K562 (cell line): ENCODE measurements at regions not wholly inside any gene's neighbourhood (a gene's known extent, or its start where the extent isn't known, plus 50 kb on each side); places are given as distances from the start of the nearest gene placed in this dataset.

Experiments used
- ATAC-seq: fragments of 200-7000 bp; cut with Tn5 transposase; 3 replicates; pipeline ENCODE4 v1.9.1; 2020; ENCODE audit warnings: moderate library complexity
- BruUV-seq: library from RNA; stranded (reverse); fragments of 400-500 nt; replicated peaks from 2 replicates; lab custom pipeline; 2021; lab: Mats Ljungman, UMichigan
- CTCF ChIA-PET: fragments of 300-600 bp; formaldehyde crosslinking; extraction: SDS; loops from one replicate; lab custom pipeline; 2021; ENCODE audit warnings: low intra/inter-chr PET ratio; lab: Yijun Ruan, JAX
- POLR2A ChIA-PET: fragments of 300-600, 350-650 bp; sonication (Branson Sonifier 250); formaldehyde crosslinking; extraction: SDS; loops from one replicate; lab custom pipeline; 2021; ENCODE audit warnings: antibody characterized with exemption, inconsistent platforms; lab: Yijun Ruan, JAX
- DNase-seq, 4 experiments: peaks; one replicate each; pipeline versions ENCODE4 v3.0.0 to v3.0.0-alpha.2; 2011 to 2018; ENCODE audit warnings: low spot score in 3 of 4, mixed read lengths in 3 of 4; ENCODE audit errors: extremely low read depth in 1 of 4
- FAIRE-seq: peaks from 2 replicates; lab custom pipeline; 2011; peaks lifted over from hg19 to GRCh38; lab: Jason Lieb, UNC
- H2AFZ ChIP-seq: 2 replicates; pipeline ENCODE4 v1.6.0; 2011; ENCODE audit warnings: low read depth, low read length, control low read depth, inconsistent platforms
- H3K27ac ChIP-seq: fragments of 200-600 bp; 3 replicates; pipeline ENCODE4 v1.8.0; 2011; ENCODE audit warnings: low read depth, mild to moderate bottlenecking, control low read depth, inconsistent platforms, low read length, moderate library complexity, mixed read lengths; ENCODE audit errors: extremely low read depth
- H3K27me3 ChIP-seq, 2 experiments: fragments of 300-600 bp in 1 of 2; 2 replicates in 1 of 2; 3 replicates in 1 of 2; pipeline versions ENCODE4 v1.6.0 to v1.8.0; 2011; ENCODE audit warnings: inconsistent platforms in 2 of 2, low read length in 2 of 2, mild to moderate bottlenecking in 1 of 2, mixed read lengths in 1 of 2, moderate library complexity in 1 of 2; ENCODE audit not compliant: control insufficient read depth in 2 of 2, insufficient read depth in 2 of 2
- H3K36me3 ChIP-seq: fragments of 300-600 bp; 3 replicates; pipeline ENCODE4 v1.8.0; 2011; ENCODE audit warnings: mild to moderate bottlenecking, low read length, inconsistent platforms; ENCODE audit not compliant: control insufficient read depth, insufficient read depth
- H3K4me1 ChIP-seq, 2 experiments: fragments of 200-600 bp in 1 of 2; replicated peaks in 1 of 2; 2 replicates in 1 of 2; 3 replicates in 1 of 2; pipeline versions ENCODE4 v1.5.1 to v1.8.0; 2011; ENCODE audit warnings: inconsistent platforms in 2 of 2, low read length in 2 of 2, mild to moderate bottlenecking in 1 of 2, mixed read lengths in 1 of 2, moderate library complexity in 1 of 2; ENCODE audit not compliant: control insufficient read depth in 2 of 2, insufficient read depth in 2 of 2
- H3K4me2 ChIP-seq: 2 replicates; pipeline ENCODE4 v1.6.1; 2011; ENCODE audit warnings: low read length, control low read depth, inconsistent platforms, mixed read lengths; ENCODE audit not compliant: insufficient read depth
- H3K4me3 ChIP-seq: fragments of 200-600 bp; sonication (generic), shearing (Covaris generic); 2 replicates; pipeline ENCODE4 v1.5.1; 2016; ENCODE audit warnings: control low read depth, inconsistent platforms
- H3K79me2 ChIP-seq: fragments of 200-600 bp; 3 replicates; pipeline ENCODE4 v1.8.0; 2011; ENCODE audit warnings: low read length, inconsistent platforms; ENCODE audit not compliant: control insufficient read depth, insufficient read depth
- H3K9ac ChIP-seq, 2 experiments: 2 replicates each; pipeline versions ENCODE4 v1.6.0 to v1.6.1; 2011; ENCODE audit warnings: low read depth in 2 of 2, low read length in 2 of 2, control low read depth in 1 of 2, inconsistent platforms in 1 of 2, mild to moderate bottlenecking in 1 of 2, mixed read lengths in 1 of 2; ENCODE audit not compliant: insufficient read depth in 1 of 2
- H3K9me1 ChIP-seq: one replicate; pipeline ENCODE4 v1.6.0; 2011; ENCODE audit warnings: inconsistent platforms, mild to moderate bottlenecking, low read length, moderate library complexity; ENCODE audit not compliant: control insufficient read depth, insufficient read depth
- H3K9me3 ChIP-seq: replicated peaks from 2 replicates; pipeline ENCODE4 v1.5.1; 2011; ENCODE audit warnings: low read depth, low read length, inconsistent platforms; ENCODE audit not compliant: control insufficient read depth, insufficient read depth
- H4K20me1 ChIP-seq: replicated peaks from 2 replicates; pipeline ENCODE4 v1.6.1; 2011; ENCODE audit warnings: low read length, inconsistent platforms, mixed read lengths; ENCODE audit not compliant: control insufficient read depth, insufficient read depth
- CCAR2 ChIP-seq: fragments of 200-400 bp; formaldehyde crosslinking; IDR thresholded peaks from 2 replicates; pipeline ENCODE4 v1.6.1; 2017; ENCODE audit warnings: mild to moderate bottlenecking, low read depth, low read length
- ETV5 ChIP-seq: sonication (generic); formaldehyde crosslinking; IDR thresholded peaks from 2 replicates; pipeline ENCODE4 v1.4.0; 2020; ENCODE audit warnings: low read depth, mild to moderate bottlenecking, missing genetic modification reagents
- HOXB6 ChIP-seq: fragments of 250-450 bp; sonication (Bioruptor Pico); IDR thresholded peaks from 2 replicates; pipeline ENCODE4 v1.5.1; 2022; ENCODE audit warnings: mild to moderate bottlenecking, borderline replicate concordance
- MCM5 ChIP-seq: fragments of 450-650 bp; IDR thresholded peaks from 2 replicates; pipeline ENCODE4 v1.6.1; 2016; ENCODE audit warnings: low read depth
- NELFE ChIP-seq: IDR thresholded peaks from 2 replicates; pipeline ENCODE4 v1.6.1; 2011; ENCODE audit warnings: mild to moderate bottlenecking; ENCODE audit not compliant: insufficient read depth, insufficient read length
- PCBP1 ChIP-seq: fragments of 200-400 bp; formaldehyde crosslinking; IDR thresholded peaks from 2 replicates; pipeline ENCODE4 v1.6.1; 2018; ENCODE audit warnings: mild to moderate bottlenecking, low read depth, low read length; ENCODE audit not compliant: poor library complexity, severe bottlenecking
- RCOR1 ChIP-seq, 2 experiments: IDR thresholded peaks; 2 replicates each; pipeline ENCODE4 v1.6.1; 2012; ENCODE audit warnings: low read depth in 2 of 2, low read length in 2 of 2, borderline replicate concordance in 1 of 2, improper control_type of control experiment in 1 of 2
- RUNX1 ChIP-seq: sonication (generic); IDR thresholded peaks from 2 replicates; pipeline ENCODE4 v1.6.1; 2016; ENCODE audit warnings: antibody characterized with exemption, low read depth
- SIN3B ChIP-seq: fragments of 450-650 bp; IDR thresholded peaks from 2 replicates; pipeline ENCODE4 v1.6.1; 2017; ENCODE audit warnings: low read depth, mild to moderate bottlenecking, moderate library complexity
- STAT5B ChIP-seq: fragments of 250-450 bp; sonication (Bioruptor Pico); IDR thresholded peaks from 2 replicates; pipeline ENCODE4 v1.8.0; 2021; ENCODE audit warnings: mild to moderate bottlenecking, inconsistent platforms
- TARDBP ChIP-seq: fragments of 450-650 bp; IDR thresholded peaks from 2 replicates; pipeline ENCODE4 v1.6.1; 2016
- WHSC1 ChIP-seq: IDR thresholded peaks from one replicate; pipeline ENCODE4 v1.6.1; 2012; ENCODE audit warnings: low read length, control low read depth, inconsistent platforms
- ZFPM2 ChIP-seq: fragments of 250-450 bp; sonication (Bioruptor Pico); IDR thresholded peaks from 2 replicates; pipeline ENCODE4 v1.5.1; 2022; ENCODE audit warnings: mild to moderate bottlenecking
- ZNF785 ChIP-seq: fragments of 250-450 bp; sonication (Bioruptor Pico); IDR thresholded peaks from 2 replicates; pipeline ENCODE4 v1.4.0; 2020; ENCODE audit warnings: mild to moderate bottlenecking
- WGBS: fragments of 100-300 bp; shearing (Covaris generic); methylation state at CpG from one replicate; pipeline ENCODE4 v1.1.6; 2016; ENCODE audit warnings: low coverage, mixed read lengths; ENCODE audit not compliant: insufficient coverage; ENCODE audit errors: missing lambda C conversion rate; 5-methylcytosine and 5-hydroxymethylcytosine counted together
- in situ Hi-C: fragments of 300-500 bp; cut with MboI; formaldehyde crosslinking; loops from 4 replicates; pipeline ENCODE4 v1.15.0; 2018; ENCODE audit warnings: inconsistent platforms, mixed read lengths
- intact Hi-C: fragments of 100-400 bp; cut with micrococcal nuclease; formaldehyde crosslinking; loops from 2 replicates; pipeline ENCODE4 v1.14.2; 2022
- TF ChIP-seq, protein P1 (sequence below), 2 experiments: fragments of 450-650 bp in 1 of 2; sonication (generic) in 1 of 2; formaldehyde crosslinking; conservative IDR thresholded peaks; 2 replicates each; pipeline versions ENCODE4 v1.4.0 to v1.8.1; 2020 to 2022; ENCODE audit warnings: mild to moderate bottlenecking in 1 of 2, missing genetic modification reagents in 1 of 2

DNA sequence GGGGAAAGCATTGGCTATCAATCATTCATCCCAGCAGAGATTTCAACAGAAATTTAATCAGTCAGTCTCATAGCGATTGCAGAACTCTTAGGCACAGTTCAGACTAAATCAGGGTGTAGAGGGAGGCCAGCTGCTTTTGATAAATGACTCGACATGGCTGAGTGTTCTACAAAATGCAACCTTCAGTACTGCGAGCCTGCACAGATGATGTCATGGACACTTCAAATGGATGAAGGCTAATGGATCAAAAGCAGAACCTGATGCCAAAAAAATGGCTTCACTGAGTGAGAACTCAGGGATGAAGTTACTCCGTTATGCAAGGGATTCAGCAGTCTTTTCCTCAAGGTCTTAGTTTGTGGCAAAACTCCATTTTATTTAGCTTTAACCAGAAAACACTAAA, 167.3 kb downstream of the DACT1 start:
- no peak for FAIRE-seq
- in situ Hi-C loops (no loop called here), intact Hi-C loops (no loop called here)

More for the DNA sequence above, 167.3 kb downstream of the DACT1 start:
- Histone ChIP-seq H3K27me3 (no peaks in the 10 kb centered on the region), H3K27ac (no peak overlapping the region), H3K9me3 (no peaks in the 10 kb centered on the region), H3K4me3 (no peak overlapping the region), H3K4me1 (no peaks in the 10 kb centered on the region), H3K4me2 (no peak overlapping the region), H3K9ac (no peak overlapping the region), H3K36me3 (no peaks in the 10 kb centered on the region), H3K79me2 (no peaks in the 10 kb centered on the region), H2AFZ (no peak overlapping the region), H4K20me1 (no peaks in the 10 kb centered on the region), H3K9me1 (no peaks in the 10 kb centered on the region)
- ChIA-PET POLR2A (interaction anchor here (0.5 kb wide), 1 partner anchor 28 kb away, joined by 3 read pairs; no protein-coding TSS in a partner anchor), CTCF (no interaction called here)
- no peak for DNase-seq
- 0% methylated on average over 4 of the region's 4 CpGs for WGBS
- no peak for TF ChIP-seq HOXB6 (CRISPR knock-in tag)
- no peak for TF ChIP-seq TARDBP
- no peak for TF ChIP-seq MCM5
- TF ChIP-seq PCBP1 = no peak
- no peak for TF ChIP-seq CCAR2
- TF ChIP-seq ETV5 = no peak
- TF ChIP-seq SIN3B = no peak
- TF ChIP-seq RCOR1 (IDR thresholded peaks at IDR 0.05; ENCODE audit: borderline replicate concordance in 1 of 2, low read depth in 2 of 2, low read length in 2 of 2) = no peak
- no peak for TF ChIP-seq RUNX1
- no peak for TF ChIP-seq ZFPM2 (CRISPR knock-in tag)
- TF ChIP-seq ZNF785 (CRISPR knock-in tag) = no peak
- TF ChIP-seq NELFE = no peak
- TF ChIP-seq WHSC1 = no peak
- TF ChIP-seq, protein P1, sequence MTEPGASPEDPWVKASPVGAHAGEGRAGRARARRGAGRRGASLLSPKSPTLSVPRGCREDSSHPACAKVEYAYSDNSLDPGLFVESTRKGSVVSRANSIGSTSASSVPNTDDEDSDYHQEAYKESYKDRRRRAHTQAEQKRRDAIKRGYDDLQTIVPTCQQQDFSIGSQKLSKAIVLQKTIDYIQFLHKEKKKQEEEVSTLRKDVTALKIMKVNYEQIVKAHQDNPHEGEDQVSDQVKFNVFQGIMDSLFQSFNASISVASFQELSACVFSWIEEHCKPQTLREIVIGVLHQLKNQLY (CRISPR knock-in tag; conservative IDR thresholded peaks at IDR 0.05) = no peak
- TF ChIP-seq STAT5B (CRISPR knock-in tag) = no peak
- no TSS peak for BruUV-seq
- ATAC-seq = no peak
